Common myeloid progenitor, CD34-positive (primary cell): ENCODE measurements at regions not wholly inside any gene's neighbourhood (a gene's known extent, or its start where the extent isn't known, plus 50 kb on each side); places are given as distances from the start of the nearest gene placed in this dataset.

Experiments used
- CTCF ChIA-PET: fragments of 350-600 bp; sonication (Branson Sonifier 250); formaldehyde crosslinking; loops from one replicate; lab custom pipeline; 2021; ENCODE audit warnings: antibody characterized with exemption; lab: Charles Lee
- POLR2A ChIA-PET: fragments of 350-600 bp; sonication (Branson Sonifier 250); formaldehyde crosslinking; loops from one replicate; lab custom pipeline; 2021; ENCODE audit warnings: antibody characterized with exemption; lab: Charles Lee
- DNase-seq, 3 donors: peaks; one replicate each; pipeline versions ENCODE4 v3.0.0 to v3.0.0-alpha.2; 2013
- H3K27ac ChIP-seq, 2 experiments: 1 replicate in 1 of 2; 2 replicates in 1 of 2; pipeline ENCODE4 v1.7.0; 2013; ENCODE audit warnings: inconsistent platforms in 2 of 2, low read length in 2 of 2, mild to moderate bottlenecking in 2 of 2, low read depth in 1 of 2, moderate library complexity in 1 of 2; ENCODE audit not compliant: severe bottlenecking in 2 of 2, insufficient read depth in 1 of 2, poor library complexity in 1 of 2
- H3K27me3 ChIP-seq, 5 experiments: replicated peaks in 2 of 5; 1 replicate in 3 of 5; 2 replicates in 2 of 5; pipeline versions ENCODE4 v1.6.1 to v1.7.0; 2013; ENCODE audit warnings: low read length in 4 of 5, mild to moderate bottlenecking in 2 of 5, moderate library complexity in 2 of 5, inconsistent platforms in 1 of 5; ENCODE audit not compliant: insufficient read depth in 5 of 5, control insufficient read depth in 4 of 5
- H3K36me3 ChIP-seq, 4 experiments: 1 replicate in 2 of 4; 2 replicates in 2 of 4; pipeline versions ENCODE4 v1.6.1 to v1.7.0; 2013; ENCODE audit warnings: low read length in 3 of 4, control low read depth in 1 of 4, mild to moderate bottlenecking in 1 of 4; ENCODE audit not compliant: control insufficient read depth in 4 of 4, insufficient read depth in 4 of 4
- H3K4me1 ChIP-seq, 4 experiments: 1 replicate in 3 of 4; 2 replicates in 1 of 4; pipeline versions ENCODE4 v1.6.1 to v1.7.1; 2013; ENCODE audit warnings: low read length in 3 of 4, mild to moderate bottlenecking in 3 of 4, control low read depth in 1 of 4, inconsistent platforms in 1 of 4, moderate library complexity in 1 of 4; ENCODE audit not compliant: control insufficient read depth in 4 of 4, insufficient read depth in 4 of 4; ENCODE audit errors: control extremely low read depth in 1 of 4
- H3K4me3 ChIP-seq, 7 experiments: 1 replicate in 4 of 7; 2 replicates in 3 of 7; pipeline versions ENCODE4 v1.5.1 to v1.7.0; 2013; ENCODE audit warnings: mild to moderate bottlenecking in 7 of 7, low read length in 6 of 7, moderate library complexity in 6 of 7, inconsistent platforms in 2 of 7, low read depth in 2 of 7, control low read depth in 1 of 7; ENCODE audit not compliant: insufficient read depth in 4 of 7, control insufficient read depth in 1 of 7; ENCODE audit errors: extremely low read depth in 1 of 7
- H3K9me3 ChIP-seq, 5 experiments: 1 replicate in 4 of 5; 2 replicates in 1 of 5; pipeline versions ENCODE4 v1.6.1 to v1.7.1; 2013; ENCODE audit warnings: low read length in 4 of 5, mild to moderate bottlenecking in 2 of 5, inconsistent platforms in 1 of 5, low read depth in 1 of 5, moderate library complexity in 1 of 5; ENCODE audit not compliant: control insufficient read depth in 4 of 5, insufficient read depth in 2 of 5; ENCODE audit errors: control extremely low read depth in 1 of 5
- WGBS: methylation state at CpG from one replicate; pipeline ENCODE4 v1.1.5; 2013; ENCODE audit not compliant: insufficient coverage; 5-methylcytosine and 5-hydroxymethylcytosine counted together

- POLR2A ChIA-PET = no interaction called here
- H3K27me3 ChIP-seq = peaks cover 0 to 3% (median 0%) of the 10 kb centered on the region in 5 experiments
- H3K4me1 ChIP-seq = no peaks in the 10 kb centered on the region
- no peak overlapping the region for H3K27ac ChIP-seq
- no peaks in the 10 kb centered on the region for H3K36me3 ChIP-seq
- H3K9me3 ChIP-seq = no peaks in the 10 kb centered on the region
- DNase-seq = no peak
- WGBS = 95% methylated on average over 4 of the region's 4 CpGs
- CTCF ChIA-PET = no interaction called here
- H3K4me3 ChIP-seq = no peak overlapping the region
These were observed 435.9 kb downstream of the NR2F2 start for GRCh38 chr15:96766366-96766765.

- no peak for DNase-seq
- 84% methylated on average over 7 of the region's 10 CpGs for WGBS
These were observed 437.4 kb downstream of the NR2F2 start for GRCh38 chr15:96767703-96768434.

GRCh38 chr15:96768435-96768789, 437.9 kb downstream of the NR2F2 start:
- CTCF ChIA-PET = no interaction called here
- no peaks in the 10 kb centered on the region for H3K36me3 ChIP-seq
- H3K27ac ChIP-seq = no peak overlapping the region
- H3K4me3 ChIP-seq = no peak overlapping the region
- H3K9me3 ChIP-seq = no peaks in the 10 kb centered on the region
- peaks cover 0 to 3% (median 0%) of the 10 kb centered on the region in 5 experiments for H3K27me3 ChIP-seq
- WGBS = 72% methylated on average over 5 of the region's 5 CpGs
- POLR2A ChIA-PET = no interaction called here
- DNase-seq = no peak
- H3K4me1 ChIP-seq = no peaks in the 10 kb centered on the region

More at GRCh38 chr15:96767703-96768434, 437.4 kb downstream of the NR2F2 start:
- H3K4me1 ChIP-seq = no peaks in the 10 kb centered on the region
- no peak overlapping the region for H3K4me3 ChIP-seq
- CTCF ChIA-PET = no interaction called here
- H3K27ac ChIP-seq = no peak overlapping the region
- peaks cover 0 to 3% (median 0%) of the 10 kb centered on the region in 5 experiments for H3K27me3 ChIP-seq
- H3K9me3 ChIP-seq = no peaks in the 10 kb centered on the region
- POLR2A ChIA-PET = no interaction called here
- H3K36me3 ChIP-seq = no peaks in the 10 kb centered on the region

GRCh38 chr15:96771035-96771434, 440.5 kb downstream of the NR2F2 start:
- WGBS = 54% methylated on average over 2 of the region's 2 CpGs
- Histone ChIP-seq H3K27me3 (peaks cover 0 to 2% (median 0%) of the 10 kb centered on the region in 5 experiments), H3K36me3 (no peaks in the 10 kb centered on the region), H3K9me3 (no peaks in the 10 kb centered on the region), H3K4me3 (no peak overlapping the region), H3K4me1 (no peaks in the 10 kb centered on the region), H3K27ac (no peak overlapping the region)
- no peak for DNase-seq
- ChIA-PET CTCF (no interaction called here), POLR2A (no interaction called here)

GRCh38 chr15:96774216-96774615, 443.7 kb downstream of the NR2F2 start:
- ChIA-PET CTCF (no interaction called here), POLR2A (no interaction called here)
- no peak overlapping the region for H3K27ac ChIP-seq
- no CpG with 5 or more reads among the region's 3 CpGs for WGBS
- peaks cover 0 to 2% (median 0%) of the 10 kb centered on the region in 5 experiments for H3K27me3 ChIP-seq
- H3K4me1 ChIP-seq = no peaks in the 10 kb centered on the region
- no peaks in the 10 kb centered on the region for H3K9me3 ChIP-seq
- DNase-seq = no peak
- H3K36me3 ChIP-seq = no peaks in the 10 kb centered on the region
- no peak overlapping the region for H3K4me3 ChIP-seq

GRCh38 chr15:96783746-96784145, 453.2 kb downstream of the NR2F2 start:
- no peak for DNase-seq
- Histone ChIP-seq H3K27ac (no peak overlapping the region), H3K27me3 (no peaks in the 10 kb centered on the region), H3K4me1 (no peaks in the 10 kb centered on the region), H3K36me3 (no peaks in the 10 kb centered on the region), H3K4me3 (no peak overlapping the region), H3K9me3 (peaks cover 0 to 1% (median 0%) of the 10 kb centered on the region in 5 experiments)
- POLR2A ChIA-PET = no interaction called here
- WGBS = 88% methylated on average over 1 of the region's 3 CpGs
- CTCF ChIA-PET = no interaction called here

GRCh38 chr15:96790004-96790403, 459.5 kb downstream of the NR2F2 start:
- POLR2A ChIA-PET = no interaction called here
- 67% methylated on average over 1 of the region's 2 CpGs for WGBS
- DNase-seq = no peak

More at GRCh38 chr15:96790004-96790403, 459.5 kb downstream of the NR2F2 start:
- Histone ChIP-seq H3K9me3 (peaks cover 0 to 3% (median 0%) of the 10 kb centered on the region in 5 experiments), H3K27me3 (no peaks in the 10 kb centered on the region), H3K4me1 (no peaks in the 10 kb centered on the region), H3K4me3 (no peak overlapping the region), H3K27ac (no peak overlapping the region), H3K36me3 (no peaks in the 10 kb centered on the region)
- CTCF ChIA-PET = no interaction called here
